CD1c-positive myeloid dendritic cell (primary cell): ENCODE measurements at regions not wholly inside any gene's neighbourhood (a gene's known extent, or its start where the extent isn't known, plus 50 kb on each side); places are given as distances from the start of the nearest gene placed in this dataset.

Experiments used
- DNase-seq: peaks from one replicate; pipeline ENCODE4 v3.0.0-alpha.2; 2016; ENCODE audit errors: extremely low spot score

DNA sequence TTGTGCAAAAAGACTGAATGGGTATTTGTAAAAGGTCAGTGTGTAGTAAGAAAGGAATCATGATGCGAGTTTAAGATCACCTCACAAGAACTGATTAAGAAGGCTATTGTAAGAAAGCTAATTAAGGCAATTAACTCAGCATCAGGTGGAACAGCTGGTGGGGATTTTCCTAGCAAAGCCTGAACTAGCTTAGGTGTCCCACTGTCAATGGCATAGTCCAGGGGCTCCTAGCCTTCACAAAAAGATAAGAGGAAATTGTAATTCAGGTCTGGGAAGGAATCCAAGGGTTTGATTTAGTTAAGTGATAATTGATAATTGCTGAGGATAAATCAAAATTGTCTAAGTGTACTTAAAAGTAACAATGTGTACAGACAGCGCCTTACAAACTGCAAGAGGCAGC is 901.6 kb downstream of the TUSC7 start:
- no peak for DNase-seq

DNA sequence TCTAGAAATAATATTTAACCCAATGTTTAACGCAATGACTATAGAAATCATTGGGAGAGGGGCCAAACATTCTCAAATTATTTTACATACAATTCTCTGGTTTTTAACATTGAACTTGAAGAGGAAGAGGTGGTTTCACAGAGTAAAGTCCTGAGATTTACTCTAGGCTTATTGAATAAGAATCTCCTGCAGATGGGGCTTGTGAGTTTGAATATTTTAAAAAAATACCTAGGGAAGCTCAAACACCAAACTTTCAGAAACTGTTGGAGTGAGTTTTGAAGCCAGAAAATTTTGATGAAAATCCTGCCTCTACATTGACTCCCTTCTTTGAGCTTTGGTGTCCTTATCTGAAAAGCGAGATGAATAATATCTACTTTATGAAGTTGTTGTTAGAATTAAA is 906.6 kb downstream of the TUSC7 start:
- DNase-seq, result no peak

DNA sequence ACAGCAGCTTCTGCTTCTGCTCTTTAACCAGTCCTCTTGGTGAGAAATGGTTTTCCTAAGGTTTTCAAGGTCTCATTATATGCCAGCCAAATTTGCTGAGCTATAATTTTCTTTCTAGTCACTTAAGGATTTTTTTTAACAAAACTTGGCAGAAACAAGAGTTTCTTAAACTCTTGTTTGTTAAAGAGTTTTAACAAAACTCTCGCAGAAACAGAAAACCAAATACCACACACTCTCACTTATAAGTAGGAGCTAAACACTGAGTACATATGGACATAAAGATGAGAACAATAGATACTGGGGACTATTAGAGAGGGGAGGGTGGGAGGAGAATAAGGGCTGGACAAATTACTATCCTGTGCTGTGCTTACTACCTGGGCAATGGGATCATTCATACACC is 908.3 kb downstream of the TUSC7 start:
- no peak for DNase-seq

DNA sequence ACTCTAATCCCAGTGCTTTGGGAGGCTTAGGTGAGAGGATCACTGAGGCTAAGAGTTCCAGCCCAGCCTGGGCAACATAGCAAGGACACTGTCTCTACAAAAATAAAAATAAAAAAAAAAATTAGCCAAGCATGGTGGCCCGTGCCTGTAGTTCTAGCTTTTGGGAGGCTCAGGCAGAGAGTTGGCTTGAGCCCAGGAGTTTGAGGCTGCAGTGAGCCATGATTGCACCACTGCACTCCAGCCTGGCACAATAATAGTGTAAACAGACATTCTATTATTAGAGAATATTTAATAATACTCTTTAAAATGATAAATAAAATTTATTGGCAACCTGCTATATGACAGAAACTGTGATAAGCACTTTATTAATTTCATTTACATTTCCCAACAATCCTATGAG is 908.9 kb downstream of the TUSC7 start:
- DNase-seq, result no peak

- DNase-seq, result no peak
Measured at GRCh38 chr3:117619805-117620204, 910.2 kb downstream of the TUSC7 start.

- DNase-seq, result no peak
Measured at GRCh38 chr3:117622171-117622841, 912.7 kb downstream of the TUSC7 start.

- DNase-seq, result no peak
Measured at GRCh38 chr3:117624424-117624823, 914.8 kb downstream of the TUSC7 start.

DNA sequence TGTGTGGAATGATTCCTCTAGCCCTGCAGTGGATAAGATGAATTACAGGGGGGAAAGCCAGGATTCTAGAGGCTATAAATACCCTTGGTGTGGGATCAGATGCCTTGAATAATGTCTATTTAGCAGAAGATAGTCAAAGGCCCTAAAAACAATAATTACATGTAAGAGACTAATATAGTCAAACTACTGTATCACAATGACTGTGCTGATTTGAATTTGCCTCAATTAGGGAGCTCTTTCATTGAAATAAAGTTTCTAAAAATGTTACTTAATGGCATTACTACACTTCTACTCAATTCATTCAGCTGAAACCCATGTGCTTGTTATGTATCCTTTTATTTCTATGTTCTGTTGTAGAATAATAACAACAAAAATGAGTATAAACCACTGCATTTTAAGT is 915.6 kb downstream of the TUSC7 start:
- DNase-seq, result no peak

DNA sequence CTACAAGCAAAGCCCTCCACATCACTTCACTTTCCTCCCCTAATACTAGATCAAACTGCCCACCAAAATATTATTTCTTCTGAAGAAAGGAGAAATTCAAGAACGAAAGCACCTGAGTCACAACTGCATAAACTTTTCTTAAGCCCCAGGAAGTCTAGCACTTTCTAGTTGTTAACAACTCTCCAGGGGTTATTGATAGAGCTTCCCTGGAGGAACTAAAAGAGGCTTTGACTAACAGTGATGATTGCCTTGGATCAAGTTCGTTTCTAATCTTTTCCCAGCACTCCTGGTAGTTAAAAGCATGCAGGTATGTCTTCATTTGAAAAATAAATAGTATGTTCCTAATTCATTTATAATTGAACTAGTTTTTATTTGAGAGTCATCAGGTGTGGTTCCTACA is 917.0 kb downstream of the TUSC7 start:
- DNase-seq, result no peak

- DNase-seq, result no peak
Measured at GRCh38 chr3:117628823-117629291, 919.3 kb downstream of the TUSC7 start.

DNA sequence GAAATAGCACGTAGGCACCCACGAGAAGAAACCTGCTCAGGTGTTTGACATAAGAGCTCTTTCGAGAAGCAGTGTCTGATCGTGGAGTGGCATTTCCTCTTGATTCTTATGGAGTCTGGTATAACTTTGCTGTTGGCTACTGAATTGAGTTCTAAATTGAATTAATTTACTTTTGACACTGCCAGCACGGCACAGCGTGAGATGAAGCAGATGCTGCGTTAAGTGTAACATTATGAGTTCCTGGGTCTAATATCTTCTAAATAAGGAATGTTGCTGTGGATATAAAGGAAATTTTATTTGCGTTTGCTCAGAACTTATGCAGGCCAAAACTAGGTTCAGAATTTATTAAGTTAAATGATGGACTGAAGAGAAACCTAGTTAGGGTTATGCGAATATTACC is 919.9 kb downstream of the TUSC7 start:
- no peak for DNase-seq

GRCh38 chr3:117630469-117630868 is 920.9 kb downstream of the TUSC7 start:
- DNase-seq, result no peak

DNA sequence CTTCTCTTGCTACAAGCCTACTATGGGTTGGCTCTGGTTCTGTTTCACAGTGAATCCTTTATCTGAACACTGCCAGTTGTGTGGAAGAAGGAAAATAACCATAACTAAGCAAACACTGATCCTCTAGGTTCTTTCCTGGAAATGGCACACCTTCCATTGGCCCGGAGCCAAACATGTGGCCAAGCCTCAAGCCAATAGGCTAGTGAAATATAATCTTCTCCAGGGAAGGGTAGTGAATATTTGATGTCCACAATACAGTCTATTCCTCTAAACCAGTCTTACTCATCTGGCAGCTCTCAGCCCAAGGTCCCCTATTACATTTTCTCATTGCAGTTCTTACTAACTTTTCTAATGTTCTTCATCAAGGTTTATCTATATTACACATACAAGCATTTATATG is 921.3 kb downstream of the TUSC7 start:
- no peak for DNase-seq

DNA sequence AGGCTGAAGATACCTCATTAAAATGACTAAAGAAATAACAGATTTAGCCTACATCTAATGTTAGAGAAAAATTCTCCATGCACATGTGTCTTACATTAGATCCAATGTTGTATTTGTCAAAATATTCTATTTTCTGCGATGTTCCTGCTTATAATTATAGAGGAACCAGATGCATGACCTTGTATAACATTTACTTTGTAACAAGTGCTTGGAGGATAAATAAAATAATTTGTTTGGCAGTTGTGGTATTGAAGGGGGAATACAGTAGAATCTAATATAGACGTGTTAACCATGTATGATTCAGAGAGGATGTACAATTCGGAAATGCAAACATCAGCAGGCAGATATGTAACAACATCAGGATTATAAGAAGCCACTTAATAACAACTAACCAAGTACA is 922.2 kb downstream of the TUSC7 start:
- no peak for DNase-seq

GRCh38 chr3:117632191-117632590 is 922.6 kb downstream of the TUSC7 start:
- no peak for DNase-seq

DNA sequence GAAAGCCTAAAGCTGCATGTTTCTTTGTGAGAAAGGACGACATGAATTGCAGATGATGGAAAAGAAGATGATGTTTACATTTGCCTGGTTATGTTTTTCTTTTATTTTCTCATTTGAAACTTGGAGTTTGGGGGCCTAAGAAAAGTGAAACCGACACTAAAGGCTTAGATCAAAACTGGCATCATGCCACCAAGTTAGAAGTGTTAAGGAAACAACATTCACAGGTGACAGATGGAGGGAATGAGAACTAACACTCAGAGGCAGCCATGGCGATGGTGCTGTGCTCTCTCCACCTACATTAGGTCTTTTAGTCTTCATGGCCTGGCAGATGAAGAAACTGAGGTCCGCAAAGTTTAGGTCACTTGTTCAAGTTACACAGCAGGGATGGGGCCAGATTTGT is 923.6 kb downstream of the TUSC7 start:
- DNase-seq, result no peak

- no peak for DNase-seq
Measured at GRCh38 chr3:117637666-117638065, 928.1 kb downstream of the TUSC7 start.

GRCh38 chr3:117644203-117644602 is 934.6 kb downstream of the TUSC7 start:
- DNase-seq, result no peak

DNA sequence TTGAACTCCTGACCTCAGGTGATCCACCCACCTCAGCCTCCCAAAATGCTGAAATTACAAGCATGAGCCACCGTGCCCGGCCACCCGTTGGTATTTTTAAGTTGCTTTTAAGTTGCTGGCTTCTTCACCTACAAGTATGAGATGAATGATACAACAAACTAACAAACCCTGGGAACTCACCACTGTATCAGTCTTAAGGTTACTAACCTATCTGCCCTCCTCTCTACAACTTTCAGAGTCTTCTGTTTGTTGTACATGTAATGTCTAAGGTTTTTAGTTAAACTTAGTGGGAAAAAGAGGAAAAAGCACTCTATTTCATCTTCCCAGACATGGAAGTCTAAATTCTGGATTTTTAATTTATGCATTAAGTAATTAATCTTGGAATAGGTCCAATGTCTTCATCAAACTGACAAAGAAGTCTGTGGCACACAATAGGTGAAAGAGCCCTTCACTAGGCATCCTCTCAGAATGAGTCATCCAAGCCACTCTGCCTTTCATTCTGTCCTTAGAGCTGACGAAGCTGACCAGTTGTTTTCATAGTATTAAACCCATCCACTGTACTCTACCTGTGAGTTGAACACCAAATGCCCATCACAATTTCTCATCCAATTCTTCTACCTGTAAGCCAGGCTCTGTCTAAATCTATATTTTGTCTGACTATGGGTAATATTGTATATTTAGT is 936.1 kb downstream of the TUSC7 start:
- no peak for DNase-seq

GRCh38 chr3:117647435-117647834 is 937.9 kb downstream of the TUSC7 start:
- no peak for DNase-seq

DNA sequence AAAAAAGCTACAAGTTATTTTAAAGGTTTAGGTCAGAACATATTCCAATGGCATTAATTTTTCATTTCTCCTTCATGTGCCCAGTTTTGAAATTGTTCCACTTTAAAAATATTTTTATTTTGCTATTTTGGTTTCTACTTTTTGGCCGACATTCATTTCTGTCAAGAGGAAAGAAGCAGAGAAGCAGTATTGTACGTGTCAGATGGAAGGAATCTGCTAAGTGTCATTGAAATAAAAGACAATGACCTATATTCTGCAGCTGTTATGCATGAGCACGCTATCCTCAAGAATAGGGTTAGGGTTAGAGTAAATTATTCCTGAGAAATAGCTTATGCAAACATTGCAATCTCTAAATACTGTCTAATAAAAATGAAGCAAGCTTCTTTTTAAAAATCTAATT is 941.7 kb downstream of the TUSC7 start:
- no peak for DNase-seq

DNA sequence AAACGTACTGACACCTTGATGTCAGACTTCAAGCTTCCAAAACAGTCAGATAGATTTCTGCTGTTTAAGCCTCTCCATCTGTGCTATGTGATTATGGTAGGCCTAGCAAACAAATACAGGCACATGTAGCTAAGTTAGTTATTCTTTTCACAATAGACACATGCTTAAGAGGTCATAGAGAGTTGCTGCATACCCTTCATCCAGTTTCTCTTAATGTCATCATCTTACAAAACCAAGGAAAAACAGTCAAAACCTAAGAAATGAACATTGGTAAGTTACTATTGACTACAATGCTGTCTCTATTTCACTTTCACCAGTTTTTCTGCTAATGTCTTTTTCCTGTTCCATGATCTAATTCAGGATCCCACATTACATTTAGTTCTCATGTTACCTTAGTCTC is 946.8 kb downstream of the TUSC7 start:
- no peak for DNase-seq

DNA sequence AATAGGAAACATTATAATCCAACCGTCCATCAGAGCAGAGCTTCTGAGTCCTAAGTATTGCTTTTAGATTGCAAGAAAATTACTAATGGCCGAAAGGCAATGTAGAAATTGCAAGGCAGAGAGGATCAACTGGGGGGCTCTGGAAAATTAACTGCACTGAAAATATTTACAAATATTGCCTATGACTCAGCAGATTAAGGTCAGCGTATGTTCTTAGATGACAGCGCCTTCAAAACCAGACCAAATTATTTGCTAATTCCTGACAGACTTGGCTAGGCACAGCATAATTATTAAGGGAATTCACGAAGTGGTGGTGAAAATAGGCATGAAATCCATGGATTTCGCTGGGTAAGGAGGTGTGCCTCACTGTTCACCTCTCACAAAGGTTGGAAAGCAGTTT is 947.7 kb downstream of the TUSC7 start:
- no peak for DNase-seq
